ENCODE measurements at regions not wholly inside any gene's neighbourhood (a gene's known extent, or its start where the extent isn't known, plus 50 kb on each side); places are given as distances from the start of the nearest gene placed in this dataset.

DNA sequence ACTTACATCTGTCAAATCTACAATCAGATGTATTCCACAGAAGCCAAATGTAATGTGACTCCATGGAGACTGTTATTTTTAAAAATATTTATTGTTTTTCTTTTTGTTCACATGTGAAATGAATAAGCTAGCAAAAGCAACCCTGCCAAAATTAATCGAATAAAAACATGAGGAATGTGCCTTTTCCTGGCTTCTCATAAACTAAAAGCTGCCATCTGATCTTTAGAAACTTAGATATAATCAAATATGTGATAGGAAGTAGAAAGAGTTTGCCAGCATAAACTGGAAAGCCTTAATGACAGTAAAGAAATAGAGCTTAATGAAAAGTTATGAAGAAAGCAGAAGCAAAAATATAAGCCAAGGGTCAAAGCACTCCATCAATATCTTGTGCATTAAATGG is 1724.7 kb upstream of the WWC1 start:
- FAIRE-seq (no peak), DNase-seq (no peak), ATAC-seq (no peak)
- WGBS, 2 donors = 49 to 68% methylated on average over 1 of the region's 1 CpG
- TF ChIP-seq CTCF (IDR thresholded peaks at IDR 0.05) = no peak
- H3K9me3 ChIP-seq = no peaks in the 10 kb centered on the region
- no peaks in the 10 kb centered on the region for H3K4me1 ChIP-seq
- H3K27me3 ChIP-seq = no peaks in the 10 kb centered on the region
- H3K27ac ChIP-seq = no peak overlapping the region
- no peak overlapping the region for H3K4me3 ChIP-seq
- intact Hi-C loops (cut with DNase I) = no loop called here
- no peaks in the 10 kb centered on the region for H3K36me3 ChIP-seq

- TF ChIP-seq CTCF (IDR thresholded peaks at IDR 0.05) = no peak
- 49 to 50% methylated on average over 6 of the region's 6 CpGs for WGBS, 2 donors
- DNase-seq (no peak), FAIRE-seq (no peak), ATAC-seq (no peak)
- Histone ChIP-seq H3K27ac (no peak overlapping the region), H3K27me3 (no peaks in the 10 kb centered on the region), H3K9me3 (no peaks in the 10 kb centered on the region), H3K4me1 (no peaks in the 10 kb centered on the region), H3K4me3 (no peak overlapping the region), H3K36me3 (no peaks in the 10 kb centered on the region)
- intact Hi-C loops (cut with DNase I) = no loop called here
Measured at GRCh38 chr5:166570865-166571264, 1720.6 kb upstream of the WWC1 start.

- no peaks in the 10 kb centered on the region for H3K27me3 ChIP-seq
- intact Hi-C loops (cut with DNase I) = no loop called here
- FAIRE-seq = no peak
- no peaks in the 10 kb centered on the region for H3K36me3 ChIP-seq
- TF ChIP-seq CTCF (IDR thresholded peaks at IDR 0.05) = no peak
- no peaks in the 10 kb centered on the region for H3K9me3 ChIP-seq
- H3K27ac ChIP-seq = no peak overlapping the region
- H3K4me1 ChIP-seq = no peaks in the 10 kb centered on the region
- H3K4me3 ChIP-seq = no peak overlapping the region
- no peak for ATAC-seq
- no peak for DNase-seq
Measured at GRCh38 chr5:166571668-166572067, 1719.8 kb upstream of the WWC1 start.

DNA sequence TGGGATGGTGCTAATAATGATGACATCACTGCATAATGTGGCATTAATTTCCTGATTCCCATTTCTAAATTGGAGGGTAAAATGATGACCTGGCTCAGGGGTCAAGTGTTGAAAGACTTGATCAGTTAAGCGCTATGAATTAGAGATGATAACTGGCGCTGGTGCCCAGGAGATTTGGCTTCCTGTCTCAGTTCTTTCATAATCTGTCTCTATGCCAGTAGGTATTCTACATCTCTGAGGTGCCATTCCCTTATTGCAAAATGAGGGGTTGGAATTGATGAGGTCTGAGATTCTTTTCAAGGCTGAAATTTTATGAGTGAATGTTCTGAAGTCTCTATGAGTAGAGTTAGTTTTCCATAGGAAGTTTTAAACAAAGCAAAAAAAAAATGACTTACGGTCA is 1715.1 kb upstream of the WWC1 start:
- no peak for ATAC-seq
- DNase-seq = no peak
- 73 to 77% methylated on average over 3 of the region's 3 CpGs for WGBS, 2 donors
- H3K4me3 ChIP-seq = no peak overlapping the region
- H3K36me3 ChIP-seq = no peaks in the 10 kb centered on the region
- no peak for FAIRE-seq
- no peaks in the 10 kb centered on the region for H3K27me3 ChIP-seq
- no peaks in the 10 kb centered on the region for H3K4me1 ChIP-seq
- intact Hi-C loops (cut with DNase I) = no loop called here
- no peak overlapping the region for H3K27ac ChIP-seq
- no peaks in the 10 kb centered on the region for H3K9me3 ChIP-seq
- no peak for TF ChIP-seq CTCF (IDR thresholded peaks at IDR 0.05)

DNA sequence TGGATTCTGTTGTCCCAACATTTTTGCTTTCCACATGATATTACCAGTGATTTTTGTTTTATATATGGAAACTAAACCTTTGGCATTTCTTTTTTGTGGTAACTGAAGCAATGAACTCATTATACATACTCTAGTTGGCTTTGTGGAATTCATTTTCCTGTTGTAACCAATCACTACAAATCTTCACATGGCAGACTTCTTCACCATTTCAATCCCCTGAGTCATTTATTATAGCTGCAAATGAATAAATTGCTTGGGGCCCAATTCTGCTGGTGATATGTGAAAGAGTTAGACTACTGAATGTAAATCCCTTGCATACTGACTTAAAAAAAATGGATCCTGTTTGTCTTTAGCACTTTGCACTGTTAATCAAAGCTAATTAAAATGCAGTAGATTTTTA is 1709.6 kb upstream of the WWC1 start:
- DNase-seq (no peak), FAIRE-seq (no peak), ATAC-seq (no peak)
- H3K4me3 ChIP-seq = no peak overlapping the region
- H3K4me1 ChIP-seq = no peaks in the 10 kb centered on the region
- no peak for TF ChIP-seq CTCF (IDR thresholded peaks at IDR 0.05)
- intact Hi-C loops (cut with DNase I) = no loop called here
- no peaks in the 10 kb centered on the region for H3K36me3 ChIP-seq
- H3K9me3 ChIP-seq = no peaks in the 10 kb centered on the region
- H3K27ac ChIP-seq = no peak overlapping the region
- no peaks in the 10 kb centered on the region for H3K27me3 ChIP-seq

Measured in pancreas (tissue), 10 donors.